GM12878 (cell line): ENCODE measurements at regions not wholly inside any gene's neighbourhood (a gene's known extent, or its start where the extent isn't known, plus 50 kb on each side); places are given as distances from the start of the nearest gene placed in this dataset.

Source experiments
- ATAC-seq: fragments of 200-7000 bp; cut with Tn5 transposase; 3 replicates; pipeline ENCODE4 v1.9.1; 2020; ENCODE audit warnings: mild to moderate bottlenecking, moderate library complexity
- BruUV-seq: library from RNA; stranded (reverse); fragments of 400-500 nt; replicated peaks from 2 replicates; lab custom pipeline; 2021; lab: Mats Ljungman, UMichigan
- CTCF ChIA-PET: fragments of 300-600 bp; sonication (Branson Sonifier 250); formaldehyde crosslinking; extraction: SDS; loops from one replicate; lab custom pipeline; 2021; ENCODE audit warnings: inconsistent platforms; lab: Yijun Ruan, JAX
- POLR2A ChIA-PET: fragments of 350-600 bp; formaldehyde crosslinking; extraction: SDS; loops from one replicate; lab custom pipeline; 2021; ENCODE audit warnings: inconsistent platforms; lab: Charles Lee
- RAD21 ChIA-PET: fragments of 300-600 bp; sonication (Branson Sonifier 250); formaldehyde crosslinking; loops from one replicate; lab custom pipeline; 2023; ENCODE audit warnings: antibody characterized with exemption; ENCODE audit not compliant: unreplicated experiment; lab: Charles Lee
- SMC1A ChIA-PET: fragments of 300-600 bp; sonication (Branson Sonifier 250); formaldehyde crosslinking; loops from one replicate; lab custom pipeline; 2023; ENCODE audit not compliant: unreplicated experiment, uncharacterized antibody; lab: Charles Lee
- DNase-seq: peaks from one replicate; pipeline ENCODE4 v3.0.0-alpha.2; 2011; ENCODE audit warnings: low read depth, low spot score
- FAIRE-seq: peaks from 3 replicates; lab custom pipeline; 2011; peaks lifted over from hg19 to GRCh38; lab: Jason Lieb, UNC
- H2AFZ ChIP-seq: 2 replicates; pipeline ENCODE4 v1.6.0; 2011; ENCODE audit warnings: low read depth, low read length, control low read depth; ENCODE audit not compliant: control insufficient read depth
- H3K27ac ChIP-seq: 2 replicates; pipeline ENCODE4 v1.5.1; 2011; ENCODE audit warnings: control low read depth; ENCODE audit not compliant: control insufficient read depth, insufficient read depth
- H3K27me3 ChIP-seq, 2 experiments: replicated peaks in 1 of 2; 2 replicates each; pipeline versions ENCODE4 v1.6.0 to v1.6.1; 2011; ENCODE audit warnings: low read length in 1 of 2; ENCODE audit not compliant: control insufficient read depth in 2 of 2, insufficient read depth in 2 of 2
- H3K36me3 ChIP-seq, 2 experiments: 2 replicates each; pipeline ENCODE4 v1.5.1; 2011; ENCODE audit warnings: low read length in 1 of 2; ENCODE audit not compliant: control insufficient read depth in 2 of 2, insufficient read depth in 2 of 2
- H3K4me1 ChIP-seq: 2 replicates; pipeline ENCODE4 v1.6.1; 2011; ENCODE audit warnings: mild to moderate bottlenecking, low read length, moderate library complexity, mixed read lengths; ENCODE audit not compliant: control insufficient read depth, insufficient read depth
- H3K4me2 ChIP-seq: 2 replicates; pipeline ENCODE4 v1.6.0; 2011; ENCODE audit warnings: control low read depth; ENCODE audit not compliant: control insufficient read depth, insufficient read depth
- H3K4me3 ChIP-seq: fragments of 200-600 bp; sonication (generic); 2 replicates; pipeline ENCODE4 v1.5.1; 2016
- H3K79me2 ChIP-seq: 2 replicates; pipeline ENCODE4 v1.6.0; 2011; ENCODE audit warnings: low read length; ENCODE audit not compliant: control insufficient read depth, insufficient read depth
- H3K9ac ChIP-seq: 2 replicates; pipeline ENCODE4 v1.8.0; 2011; ENCODE audit warnings: low read length, control low read depth, mixed read lengths; ENCODE audit not compliant: control insufficient read depth, insufficient read depth
- H3K9me3 ChIP-seq: replicated peaks from 3 replicates; pipeline ENCODE4 v1.5.1; 2011; ENCODE audit warnings: mild to moderate bottlenecking, low read length; ENCODE audit not compliant: control insufficient read depth, insufficient read depth
- H4K20me1 ChIP-seq: 2 replicates; pipeline ENCODE4 v1.6.0; 2011; ENCODE audit not compliant: control insufficient read depth, insufficient read depth
- BHLHE40 ChIP-seq, 2 experiments: fragments of 450-650 bp in 1 of 2; IDR thresholded peaks; 2 replicates each; pipeline ENCODE4 v1.6.1; 2011 to 2017; ENCODE audit warnings: low read depth in 2 of 2, borderline replicate concordance in 1 of 2, improper control_type of control experiment in 1 of 2, low read length in 1 of 2, mild to moderate bottlenecking in 1 of 2
- BMI1 ChIP-seq: fragments of 450-650 bp; IDR thresholded peaks from 2 replicates; pipeline ENCODE4 v1.6.1; 2016; ENCODE audit warnings: mild to moderate bottlenecking, moderate library complexity, borderline replicate concordance
- CBX5 ChIP-seq: sonication (generic); IDR thresholded peaks from 2 replicates; pipeline ENCODE4 v1.6.1; 2016; ENCODE audit warnings: low read depth, moderate library complexity, mild to moderate bottlenecking, inconsistent platforms
- HDAC2 ChIP-seq: fragments of 200-600 bp; sonication (generic); IDR thresholded peaks from 2 replicates; pipeline ENCODE4 v1.6.1; 2017
- IKZF1 ChIP-seq: fragments of 450-650 bp; conservative IDR thresholded peaks from 2 replicates; pipeline ENCODE4 v1.6.1; 2017; ENCODE audit warnings: antibody characterized with exemption, mild to moderate bottlenecking
- ZBTB40 ChIP-seq: fragments of 450-650 bp; IDR thresholded peaks from 2 replicates; pipeline ENCODE4 v1.6.1; 2016; ENCODE audit warnings: mild to moderate bottlenecking, moderate library complexity, borderline replicate concordance
- WGBS: methylation state at CpG from one replicate; pipeline ENCODE4 v1.1.6; 2016; ENCODE audit warnings: low lambda C conversion rate; ENCODE audit not compliant: insufficient replicate concordance, insufficient coverage; ENCODE audit errors: missing lambda C conversion rate; 5-methylcytosine and 5-hydroxymethylcytosine counted together
- in situ Hi-C: fragments of 300-500 bp; cut with MboI; formaldehyde crosslinking; loops from 9 replicates; pipeline ENCODE4 v1.14.3; 2018; ENCODE audit warnings: mixed read lengths
- intact Hi-C: fragments of 100-400 bp; cut with micrococcal nuclease; formaldehyde crosslinking; loops from one replicate; pipeline ENCODE4 v1.14.2; 2022; ENCODE audit not compliant: unreplicated experiment

GRCh38 chr10:3844491-3845025 is 59.5 kb upstream of the KLF6 start:
- ChIA-PET SMC1A (no interaction called here), RAD21 (no interaction called here), CTCF (no interaction called here), POLR2A (no interaction called here)
- Histone ChIP-seq H3K4me1 (0 out of 2 replicates have a peak, but pooled peaks cover 3% of the 10 kb centered on the region), H3K27ac (no peak overlapping the region), H3K9me3 (no peaks in the 10 kb centered on the region; the same call in 1 of the 3 replicates), H3K27me3 (no peaks in the 10 kb centered on the region), H2AFZ (no peak overlapping the region), H3K4me2 (no peak overlapping the region), H3K4me3 (no peak overlapping the region), H3K9ac (no peak overlapping the region), H4K20me1 (no peaks in the 10 kb centered on the region), H3K36me3 (no peaks in the 10 kb centered on the region), H3K79me2 (no peaks in the 10 kb centered on the region)
- in situ Hi-C loops = no loop called here
- ATAC-seq (no peak), DNase-seq (no peak), FAIRE-seq (no peak)
- no TSS peak for BruUV-seq
- TF ChIP-seq HDAC2 (no peak), ZBTB40 (peak; percentile 57; the same call in 1 of the 2 replicates), BMI1 (no peak), BHLHE40 (IDR thresholded peaks at IDR 0.05; ENCODE audit: borderline replicate concordance in 1 of 2, low read depth in 2 of 2, low read length in 1 of 2) (no peak), CBX5 (no peak), IKZF1 (no peak)
- 32% methylated on average over 1 of the region's 1 CpG for WGBS
- intact Hi-C loops = no loop called here
